Right lobe of liver (tissue), 6 donors: ENCODE measurements at regions not wholly inside any gene's neighbourhood (a gene's known extent, or its start where the extent isn't known, plus 50 kb on each side); places are given as distances from the start of the nearest gene placed in this dataset.

ENCODE experiments used
- ATAC-seq, 4 donors: fragments of 200-7000 bp; cut with Tn5 transposase; one replicate each; pipeline ENCODE4 v1.9.1; 2020; ENCODE audit warnings: mild to moderate bottlenecking in 4 of 4, moderate library complexity in 4 of 4
- DNase-seq, 3 donors: peaks; one replicate each; pipeline ENCODE4 v3.0.0-alpha.2; 2020
- H3K27ac ChIP-seq, 3 donors: fragments of 200-600 bp; one replicate each; pipeline ENCODE4 v1.8.0; 2022
- H3K27me3 ChIP-seq, 2 donors: fragments of 200-600 bp; one replicate each; pipeline ENCODE4 v1.8.0; 2022
- H3K36me3 ChIP-seq, 4 donors: fragments of 200-600 bp; sonication (generic) in 1 of 4; one replicate each; pipeline versions ENCODE4 v1.5.1 to v1.8.0; 2017 to 2022; ENCODE audit warnings: control low read depth in 1 of 4
- H3K4me1 ChIP-seq, 4 donors: fragments of 200-600 bp; sonication (generic) in 1 of 4; one replicate each; pipeline versions ENCODE4 v1.5.1 to v1.8.0; 2017 to 2022; ENCODE audit warnings: control low read depth in 1 of 4
- H3K4me3 ChIP-seq, 3 donors: fragments of 200-600 bp; one replicate each; pipeline ENCODE4 v1.8.0; 2022
- H3K9me3 ChIP-seq, 4 donors: fragments of 200-600 bp; sonication (generic) in 1 of 4; one replicate each; pipeline versions ENCODE4 v1.5.1 to v1.8.0; 2017 to 2022; ENCODE audit warnings: control low read depth in 1 of 4
- POLR2A ChIP-seq: fragments of 450-650 bp; IDR thresholded peaks from one replicate; pipeline ENCODE4 v1.6.1; 2017; ENCODE audit warnings: antibody characterized with exemption, mild to moderate bottlenecking
- WGBS: methylation state at CpG from one replicate; pipeline ENCODE4 v1.1.6; 2018; ENCODE audit warnings: low coverage, low lambda C conversion rate; ENCODE audit not compliant: insufficient coverage; ENCODE audit errors: missing lambda C conversion rate; 5-methylcytosine and 5-hydroxymethylcytosine counted together
- intact Hi-C, 2 donors: fragments of 100-400 bp; cut with DNase I; formaldehyde crosslinking; loops; one replicate each; pipeline versions ENCODE4 v1.11.2 to v1.14.1; 2022
- TF ChIP-seq, protein P1 (sequence below), 4 donors: fragments of 200-600 bp in 3 of 4; fragments of 450-650 bp in 1 of 4; IDR thresholded peaks; one replicate each; pipeline versions ENCODE4 v1.5.1 to v1.8.0; 2016 to 2022; ENCODE audit warnings: antibody characterized with exemption in 4 of 4, mild to moderate bottlenecking in 2 of 4
- donor health status: DM: no; HTN: yes; CAD: no.
- donor health status: DM: no; HTN: no; CAD: no.
- donor health status: DM: no; HTN: no; CAD: no.
- donor health status: DM: no; HTN: yes; CAD: no.
- donor health status: DM: no; HTN: yes; CAD: no.

DNA sequence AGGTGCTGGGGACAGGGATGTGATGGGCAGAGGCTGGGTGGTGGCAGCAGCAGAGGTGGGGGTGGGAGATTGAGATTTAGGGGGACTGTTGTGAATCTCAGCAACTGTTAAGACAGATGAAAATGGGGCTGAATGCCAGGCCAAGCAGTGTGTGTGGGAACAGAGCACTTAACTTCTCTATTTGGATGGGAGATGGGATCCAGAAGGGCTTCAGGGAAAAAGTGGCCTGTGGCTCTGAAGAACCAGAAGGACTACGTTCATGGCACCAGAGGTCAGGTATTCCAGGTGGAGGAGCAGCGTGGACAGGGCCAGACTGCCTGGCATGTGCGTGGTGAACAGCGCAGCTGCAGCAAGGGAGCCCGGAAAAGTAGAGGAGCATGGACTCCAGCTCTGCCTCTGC is 82.6 kb upstream of the SYT13 start:
- intact Hi-C loops: no loop called here
- Histone ChIP-seq H3K27ac (no peak overlapping the region), H3K27me3 (no peaks in the 10 kb centered on the region), H3K4me1 (peaks cover 0 to 12% (median 6%) of the 10 kb centered on the region in 4 donors), H3K36me3 (no peaks in the 10 kb centered on the region), H3K9me3 (no peaks in the 10 kb centered on the region), H3K4me3 (no peak overlapping the region)
- no CpG with 5 or more reads among the region's 5 CpGs for WGBS
- TF ChIP-seq, protein P1, sequence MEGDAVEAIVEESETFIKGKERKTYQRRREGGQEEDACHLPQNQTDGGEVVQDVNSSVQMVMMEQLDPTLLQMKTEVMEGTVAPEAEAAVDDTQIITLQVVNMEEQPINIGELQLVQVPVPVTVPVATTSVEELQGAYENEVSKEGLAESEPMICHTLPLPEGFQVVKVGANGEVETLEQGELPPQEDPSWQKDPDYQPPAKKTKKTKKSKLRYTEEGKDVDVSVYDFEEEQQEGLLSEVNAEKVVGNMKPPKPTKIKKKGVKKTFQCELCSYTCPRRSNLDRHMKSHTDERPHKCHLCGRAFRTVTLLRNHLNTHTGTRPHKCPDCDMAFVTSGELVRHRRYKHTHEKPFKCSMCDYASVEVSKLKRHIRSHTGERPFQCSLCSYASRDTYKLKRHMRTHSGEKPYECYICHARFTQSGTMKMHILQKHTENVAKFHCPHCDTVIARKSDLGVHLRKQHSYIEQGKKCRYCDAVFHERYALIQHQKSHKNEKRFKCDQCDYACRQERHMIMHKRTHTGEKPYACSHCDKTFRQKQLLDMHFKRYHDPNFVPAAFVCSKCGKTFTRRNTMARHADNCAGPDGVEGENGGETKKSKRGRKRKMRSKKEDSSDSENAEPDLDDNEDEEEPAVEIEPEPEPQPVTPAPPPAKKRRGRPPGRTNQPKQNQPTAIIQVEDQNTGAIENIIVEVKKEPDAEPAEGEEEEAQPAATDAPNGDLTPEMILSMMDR (IDR thresholded peaks at IDR 0.05): no peak
- no peak for TF ChIP-seq POLR2A
- ATAC-seq: no peak
- DNase-seq: no peak

GRCh38 chr11:45366619-45367190 is 80.6 kb upstream of the SYT13 start:
- Histone ChIP-seq H3K4me1 (peaks cover 0 to 12% (median 6%) of the 10 kb centered on the region in 4 donors), H3K4me3 (peak overlapping the region in 1 of 3 donors; percentile 9), H3K36me3 (no peaks in the 10 kb centered on the region), H3K9me3 (no peaks in the 10 kb centered on the region), H3K27me3 (no peaks in the 10 kb centered on the region), H3K27ac (peak overlapping the region in 2 of 3 donors; percentile 44 to 48)
- intact Hi-C loops: no loop called here
- TF ChIP-seq, protein P1 (IDR thresholded peaks at IDR 0.05): no peak
- no peak for TF ChIP-seq POLR2A
- ATAC-seq (peak in 2 of 4 donors; percentile 15 to 17), DNase-seq (no peak)
- 65% methylated on average over 3 of the region's 7 CpGs for WGBS

- TF ChIP-seq, protein P1 (IDR thresholded peaks at IDR 0.05): no peak
- TF ChIP-seq POLR2A: no peak
- DNase-seq: peak; percentile 49 to 88 (median 79)
- Histone ChIP-seq H3K36me3 (no peaks in the 10 kb centered on the region), H3K4me3 (peak overlapping the region in 1 of 3 donors; percentile 9), H3K4me1 (peaks cover 0 to 12% (median 6%) of the 10 kb centered on the region in 4 donors), H3K27ac (peak overlapping the region in 2 of 3 donors; percentile 48 to 50), H3K9me3 (no peaks in the 10 kb centered on the region), H3K27me3 (no peaks in the 10 kb centered on the region)
- intact Hi-C loops: no loop called here
- peak; percentile 91 to 94 (median 93) for ATAC-seq
- 64% methylated on average over 16 of the region's 16 CpGs for WGBS
Observed at GRCh38 chr11:45365961-45366618, 79.9 kb upstream of the SYT13 start.

- Histone ChIP-seq H3K27ac (no peak overlapping the region), H3K4me1 (peaks cover 0 to 12% (median 6%) of the 10 kb centered on the region in 4 donors), H3K4me3 (no peak overlapping the region), H3K36me3 (no peaks in the 10 kb centered on the region), H3K9me3 (no peaks in the 10 kb centered on the region), H3K27me3 (no peaks in the 10 kb centered on the region)
- no peak for ATAC-seq
- TF ChIP-seq, protein P1 (IDR thresholded peaks at IDR 0.05): no peak
- no peak for TF ChIP-seq POLR2A
- DNase-seq: no peak
- intact Hi-C loops: no loop called here
- 16% methylated on average over 3 of the region's 3 CpGs for WGBS
Observed at GRCh38 chr11:45362636-45363035, 76.5 kb upstream of the SYT13 start.
